K562 (cell line): ENCODE measurements at regions not wholly inside any gene's neighbourhood (a gene's known extent, or its start where the extent isn't known, plus 50 kb on each side); places are given as distances from the start of the nearest gene placed in this dataset.

Experiments used
- ATF3 ChIP-seq, 2 experiments: fragments of 450-650 bp in 1 of 2; sonication (generic) in 1 of 2; formaldehyde crosslinking in 1 of 2; IDR thresholded peaks in 1 of 2; conservative IDR thresholded peaks in 1 of 2; 2 replicates each; pipeline versions ENCODE4 v1.6.1 to v1.8.1; 2016 to 2023; ENCODE audit warnings: mild to moderate bottlenecking in 2 of 2, moderate library complexity in 2 of 2, inconsistent platforms in 1 of 2, missing genetic modification reagents in 1 of 2
- CBX1 ChIP-seq: sonication (generic); IDR thresholded peaks from 2 replicates; pipeline ENCODE4 v1.6.1; 2016; ENCODE audit warnings: antibody characterized with exemption, low read depth, mild to moderate bottlenecking
- CEBPZ ChIP-seq: fragments of 150-350 bp; IDR thresholded peaks from 2 replicates; pipeline ENCODE4 v1.6.1; 2014; ENCODE audit warnings: low read depth, mild to moderate bottlenecking, low read length, borderline replicate concordance
- COPS2 ChIP-seq: fragments of 450-650 bp; conservative IDR thresholded peaks from 2 replicates; pipeline ENCODE4 v1.6.1; 2016; ENCODE audit warnings: mild to moderate bottlenecking, moderate library complexity
- ETV1 ChIP-seq: fragments of 450-650 bp; conservative IDR thresholded peaks from 2 replicates; pipeline ENCODE4 v1.6.1; 2016; ENCODE audit warnings: missing genetic modification characterization, control low read depth, low read depth, missing compliant biosample characterization
- HES1 ChIP-seq: fragments of 450-650 bp; IDR thresholded peaks from 2 replicates; pipeline ENCODE4 v1.6.1; 2016; ENCODE audit warnings: low read depth, mild to moderate bottlenecking, moderate library complexity
- HIVEP1 ChIP-seq: fragments of 250-450 bp; sonication (Bioruptor Pico); IDR thresholded peaks from 2 replicates; pipeline ENCODE4 v1.4.0; 2020; ENCODE audit warnings: mild to moderate bottlenecking
- NFXL1 ChIP-seq: fragments of 450-650 bp; formaldehyde crosslinking; IDR thresholded peaks from 2 replicates; pipeline ENCODE4 v1.4.0; 2021; ENCODE audit warnings: mild to moderate bottlenecking
- PATZ1 ChIP-seq: fragments of 250-450 bp; sonication (Bioruptor Pico); IDR thresholded peaks from 2 replicates; pipeline ENCODE4 v1.5.0; 2020; ENCODE audit warnings: mild to moderate bottlenecking, borderline replicate concordance
- SRSF1 ChIP-seq: fragments of 200-400 bp; formaldehyde crosslinking; IDR thresholded peaks from 2 replicates; pipeline ENCODE4 v1.6.1; 2017; ENCODE audit warnings: mild to moderate bottlenecking, low read depth, low read length, moderate library complexity
- TBP ChIP-seq: optimal IDR thresholded peaks from 2 replicates; pipeline ENCODE3; 2011; ENCODE audit warnings: low read depth, low read length, improper control_type of control experiment
- TSHZ1 ChIP-seq: fragments of 250-450 bp; sonication (Bioruptor Pico); IDR thresholded peaks from 2 replicates; pipeline ENCODE4 v1.4.0; 2020; ENCODE audit warnings: mild to moderate bottlenecking, moderate library complexity

- TF ChIP-seq SRSF1 (no peak), ETV1 (tag) (peak; percentile 51), COPS2 (no peak), NFXL1 (CRISPR knock-in tag) (no peak), TBP (peak; percentile 29), HES1 (no peak), HIVEP1 (CRISPR knock-in tag) (no peak), CBX1 (no peak), PATZ1 (CRISPR knock-in tag) (no peak), ATF3 (IDR thresholded peaks at IDR 0.05) (peak; percentile 69), ATF3 (CRISPR knock-in tag; conservative IDR thresholded peaks at IDR 0.05) (no peak), CEBPZ (no peak), TSHZ1 (CRISPR knock-in tag) (no peak)
Measured at GRCh38 chr6:10316373-10316721, 98.5 kb downstream of the TFAP2A start (continued).
